ENCODE measurements at regions not wholly inside any gene's neighbourhood (a gene's known extent, or its start where the extent isn't known, plus 50 kb on each side); places are given as distances from the start of the nearest gene placed in this dataset.
A peak's percentile ranks its signal among the peaks of the same experiment; 100 is the strongest.

- Histone ChIP-seq H3K4me3 (no peak overlapping the region), H3K27ac (no peak overlapping the region), H3K36me3 (no peaks in the 10 kb centered on the region), H3K4me1 (no peaks in the 10 kb centered on the region), H3K27me3 (no peaks in the 10 kb centered on the region), H3K9me3 (no peaks in the 10 kb centered on the region)
- TF ChIP-seq POLR2A (IDR thresholded peaks at IDR 0.05) (no peak), EP300 (IDR thresholded peaks at IDR 0.05) (no peak), POLR2AphosphoS5 (IDR thresholded peaks at IDR 0.05) (no peak), CTCF (IDR thresholded peaks at IDR 0.05) (no peak)
- ATAC-seq (ENCODE audit: low FRiP score in 2 of 2) (no peak), DNase-seq (no peak)
- 79 to 85% methylated on average over 2 of the region's 2 CpGs for WGBS, 2 donors
Measured at GRCh38 chr2:83229443-83229842, 1229.6 kb downstream of the SUCLG1 start.

GRCh38 chr2:83224591-83225200 is 1234.4 kb downstream of the SUCLG1 start:
- Histone ChIP-seq H3K9me3 (no peaks in the 10 kb centered on the region), H3K36me3 (no peaks in the 10 kb centered on the region), H3K27ac (no peak overlapping the region), H3K4me1 (no peaks in the 10 kb centered on the region), H3K4me3 (no peak overlapping the region), H3K27me3 (no peaks in the 10 kb centered on the region)
- DNase-seq, result no peak
- no peak for ATAC-seq (ENCODE audit: low FRiP score in 2 of 2)
- no peak for TF ChIP-seq POLR2A (IDR thresholded peaks at IDR 0.05)
- no peak for TF ChIP-seq POLR2AphosphoS5 (IDR thresholded peaks at IDR 0.05)
- TF ChIP-seq EP300 (IDR thresholded peaks at IDR 0.05), result no peak
- TF ChIP-seq CTCF (IDR thresholded peaks at IDR 0.05), result no peak
- WGBS, 2 donors, result 71 to 72% methylated on average over 5 of the region's 5 CpGs

GRCh38 chr2:83221258-83221657 is 1237.8 kb downstream of the SUCLG1 start:
- Histone ChIP-seq H3K4me3 (no peak overlapping the region), H3K36me3 (no peaks in the 10 kb centered on the region), H3K4me1 (no peaks in the 10 kb centered on the region), H3K27me3 (no peaks in the 10 kb centered on the region), H3K27ac (no peak overlapping the region), H3K9me3 (no peaks in the 10 kb centered on the region)
- TF ChIP-seq POLR2A (IDR thresholded peaks at IDR 0.05), result no peak
- TF ChIP-seq EP300 (IDR thresholded peaks at IDR 0.05), result no peak
- TF ChIP-seq CTCF (IDR thresholded peaks at IDR 0.05), result no peak
- no peak for TF ChIP-seq POLR2AphosphoS5 (IDR thresholded peaks at IDR 0.05)
- DNase-seq (no peak), ATAC-seq (ENCODE audit: low FRiP score in 2 of 2) (no peak)
- 76 to 77% methylated on average over 4 of the region's 4 CpGs for WGBS, 2 donors

GRCh38 chr2:83217854-83218253 is 1241.2 kb downstream of the SUCLG1 start:
- TF ChIP-seq POLR2AphosphoS5 (IDR thresholded peaks at IDR 0.05) (no peak), CTCF (IDR thresholded peaks at IDR 0.05) (no peak), EP300 (IDR thresholded peaks at IDR 0.05) (no peak), POLR2A (IDR thresholded peaks at IDR 0.05) (no peak)
- no peak for ATAC-seq (ENCODE audit: low FRiP score in 2 of 2)
- H3K4me3 ChIP-seq, result no peak overlapping the region
- H3K27me3 ChIP-seq, result no peaks in the 10 kb centered on the region
- no peak overlapping the region for H3K27ac ChIP-seq
- no peak for DNase-seq
- no peaks in the 10 kb centered on the region for H3K36me3 ChIP-seq
- H3K9me3 ChIP-seq, result no peaks in the 10 kb centered on the region
- WGBS, 2 donors, result 84 to 86% methylated on average over 4 of the region's 4 CpGs
- H3K4me1 ChIP-seq, result no peaks in the 10 kb centered on the region

- TF ChIP-seq CTCF (IDR thresholded peaks at IDR 0.05) (peak in 3 of 6 experiments; percentile 28 to 44 (median 37)), POLR2A (IDR thresholded peaks at IDR 0.05) (no peak)
- no peaks in the 10 kb centered on the region for H3K36me3 ChIP-seq
- no peaks in the 10 kb centered on the region for H3K27me3 ChIP-seq
- WGBS, 2 donors, result 0 to 3% methylated on average over 1 of the region's 1 CpG
- no peak overlapping the region for H3K4me3 ChIP-seq
- H3K9me3 ChIP-seq, result no peaks in the 10 kb centered on the region
- no peak for DNase-seq
- H3K4me1 ChIP-seq, result no peaks in the 10 kb centered on the region
- no peak for ATAC-seq (ENCODE audit: low FRiP score in 2 of 2)
- no peak overlapping the region for H3K27ac ChIP-seq
Measured at GRCh38 chr2:83196225-83196624, 1262.9 kb downstream of the SUCLG1 start.

Data from upper lobe of left lung (tissue), 6 donors.